Gastroesophageal sphincter (tissue), 3 donors: ENCODE measurements at regions not wholly inside any gene's neighbourhood (a gene's known extent, or its start where the extent isn't known, plus 50 kb on each side); places are given as distances from the start of the nearest gene placed in this dataset.

Experiments
- EP300 ChIP-seq: sonication (generic); formaldehyde crosslinking; IDR thresholded peaks from one replicate; pipeline ENCODE4 v1.6.1; 2017; ENCODE audit warnings: antibody characterized with exemption, mild to moderate bottlenecking
- POLR2A ChIP-seq, 2 donors: fragments of 450-650 bp; IDR thresholded peaks; one replicate each; pipeline ENCODE4 v1.6.1; 2017; ENCODE audit warnings: antibody characterized with exemption in 2 of 2, mild to moderate bottlenecking in 2 of 2, moderate library complexity in 1 of 2
- TF ChIP-seq, protein P1 (sequence below), 4 experiments: fragments of 200-600 bp in 2 of 4; fragments of 450-650 bp in 2 of 4; sonication (generic) in 1 of 4; IDR thresholded peaks; one replicate each; pipeline ENCODE4 v1.5.1; 2017 to 2019; ENCODE audit warnings: antibody characterized with exemption in 4 of 4, mild to moderate bottlenecking in 2 of 4, moderate library complexity in 2 of 4

- TF ChIP-seq, protein P1, sequence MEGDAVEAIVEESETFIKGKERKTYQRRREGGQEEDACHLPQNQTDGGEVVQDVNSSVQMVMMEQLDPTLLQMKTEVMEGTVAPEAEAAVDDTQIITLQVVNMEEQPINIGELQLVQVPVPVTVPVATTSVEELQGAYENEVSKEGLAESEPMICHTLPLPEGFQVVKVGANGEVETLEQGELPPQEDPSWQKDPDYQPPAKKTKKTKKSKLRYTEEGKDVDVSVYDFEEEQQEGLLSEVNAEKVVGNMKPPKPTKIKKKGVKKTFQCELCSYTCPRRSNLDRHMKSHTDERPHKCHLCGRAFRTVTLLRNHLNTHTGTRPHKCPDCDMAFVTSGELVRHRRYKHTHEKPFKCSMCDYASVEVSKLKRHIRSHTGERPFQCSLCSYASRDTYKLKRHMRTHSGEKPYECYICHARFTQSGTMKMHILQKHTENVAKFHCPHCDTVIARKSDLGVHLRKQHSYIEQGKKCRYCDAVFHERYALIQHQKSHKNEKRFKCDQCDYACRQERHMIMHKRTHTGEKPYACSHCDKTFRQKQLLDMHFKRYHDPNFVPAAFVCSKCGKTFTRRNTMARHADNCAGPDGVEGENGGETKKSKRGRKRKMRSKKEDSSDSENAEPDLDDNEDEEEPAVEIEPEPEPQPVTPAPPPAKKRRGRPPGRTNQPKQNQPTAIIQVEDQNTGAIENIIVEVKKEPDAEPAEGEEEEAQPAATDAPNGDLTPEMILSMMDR (IDR thresholded peaks at IDR 0.05), result no peak
- no peak for TF ChIP-seq POLR2A (IDR thresholded peaks at IDR 0.05)
- TF ChIP-seq EP300, result no peak
Observed at GRCh38 chr7:127478461-127478860, 86.0 kb upstream of the ZNF800 start.
